Testis (tissue), 2 donors: ENCODE measurements at regions not wholly inside any gene's neighbourhood (a gene's known extent, or its start where the extent isn't known, plus 50 kb on each side); places are given as distances from the start of the nearest gene placed in this dataset.

Experiments
- DNase-seq: peaks from one replicate; pipeline ENCODE4 v3.0.0-alpha.2; 2019
- H3K27ac ChIP-seq, 2 donors: fragments of 200-600 bp; sonication (generic); one replicate each; pipeline ENCODE4 v1.5.1; 2019
- H3K27me3 ChIP-seq: fragments of 200-600 bp; sonication (generic); one replicate; pipeline ENCODE4 v1.5.1; 2019
- H3K36me3 ChIP-seq: fragments of 200-600 bp; sonication (generic); one replicate; pipeline ENCODE4 v1.5.1; 2017; ENCODE audit warnings: low read depth; ENCODE audit errors: missing control alignments
- H3K4me1 ChIP-seq: fragments of 200-600 bp; sonication (generic); one replicate; pipeline ENCODE4 v1.5.1; 2019
- H3K4me3 ChIP-seq, 2 donors: fragments of 200-600 bp; sonication (generic); one replicate each; pipeline ENCODE4 v1.5.1; 2017 to 2019
- H3K9me3 ChIP-seq: fragments of 200-600 bp; sonication (generic); one replicate; pipeline ENCODE4 v1.5.1; 2017
- CTCF ChIP-seq, 3 experiments: fragments of 450-650 bp in 2 of 3; fragments of 200-600 bp in 1 of 3; sonication (generic) in 1 of 3; IDR thresholded peaks; one replicate each; pipeline ENCODE4 v1.5.1; 2016 to 2019; ENCODE audit warnings: antibody characterized with exemption in 3 of 3, mild to moderate bottlenecking in 2 of 3, moderate library complexity in 1 of 3
- POLR2A ChIP-seq: fragments of 450-650 bp; IDR thresholded peaks from one replicate; pipeline ENCODE4 v1.6.1; 2017; ENCODE audit warnings: antibody characterized with exemption, mild to moderate bottlenecking, moderate library complexity
- WGBS, 2 donors: methylation state at CpG; one replicate each; pipeline ENCODE4 v1.1.5; 2018; 5-methylcytosine and 5-hydroxymethylcytosine counted together
- intact Hi-C: fragments of 100-400 bp; cut with DNase I; formaldehyde crosslinking; loops from one replicate; pipeline ENCODE4 v1.15.1; 2023; ENCODE audit warnings: low total_unique reads

DNA sequence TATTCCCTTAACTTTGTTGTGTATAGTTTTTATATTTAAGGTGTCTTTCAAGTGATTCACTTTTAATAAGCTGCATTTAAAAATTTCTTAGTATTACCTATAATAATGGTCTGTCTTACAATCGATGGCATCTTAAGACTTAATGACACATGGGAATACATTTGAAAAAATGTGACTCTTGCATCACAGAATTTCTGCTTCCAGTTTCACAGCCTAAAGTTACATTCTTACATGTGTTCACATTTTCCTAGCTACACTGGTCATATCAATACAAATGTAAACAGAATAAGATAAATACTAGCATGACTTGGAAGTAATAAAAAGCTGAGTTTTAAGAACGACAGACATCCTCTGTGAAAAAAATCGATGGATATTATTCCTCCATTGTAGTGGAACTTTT lies 1597.1 kb upstream of the MIR17HG start:
- TF ChIP-seq CTCF (IDR thresholded peaks at IDR 0.05) (no peak), POLR2A (no peak)
- Histone ChIP-seq H3K36me3 (no peaks in the 10 kb centered on the region), H3K4me1 (no peaks in the 10 kb centered on the region), H3K27me3 (no peaks in the 10 kb centered on the region), H3K9me3 (no peaks in the 10 kb centered on the region), H3K27ac (no peak overlapping the region), H3K4me3 (no peak overlapping the region)
- intact Hi-C loops, result no loop called here
- no peak for DNase-seq
- 90 to 92% methylated on average over 3 of the region's 3 CpGs for WGBS, 2 donors

DNA sequence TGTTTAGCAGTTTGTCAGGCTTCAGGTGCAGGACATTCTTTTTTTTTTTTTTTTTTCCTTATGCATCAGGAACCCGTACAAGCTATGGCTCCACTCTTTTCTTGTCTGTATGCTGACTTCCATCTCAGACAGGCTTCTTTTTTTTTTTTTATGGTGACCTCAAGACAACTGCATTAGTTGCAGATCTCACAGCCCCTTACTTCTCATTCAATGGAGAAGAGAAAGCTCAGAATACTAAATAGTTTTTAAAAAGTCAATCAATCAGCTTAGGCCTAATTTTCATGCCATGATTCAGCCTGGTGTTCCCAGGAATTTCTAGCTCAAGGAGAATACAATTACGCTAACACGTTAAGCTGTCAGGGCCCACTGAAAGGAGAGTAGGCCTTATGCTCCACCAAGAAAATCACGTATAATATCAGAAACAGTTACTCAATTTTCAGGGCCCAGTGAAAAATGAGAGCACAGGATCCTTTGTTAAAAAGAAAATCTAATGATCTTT lies 1596.0 kb upstream of the MIR17HG start:
- TF ChIP-seq CTCF (IDR thresholded peaks at IDR 0.05) (no peak), POLR2A (no peak)
- Histone ChIP-seq H3K4me3 (no peak overlapping the region), H3K27ac (no peak overlapping the region), H3K36me3 (no peaks in the 10 kb centered on the region), H3K9me3 (no peaks in the 10 kb centered on the region), H3K4me1 (no peaks in the 10 kb centered on the region), H3K27me3 (no peaks in the 10 kb centered on the region)
- intact Hi-C loops, result no loop called here
- no peak for DNase-seq
- 89 to 93% methylated on average over 4 of the region's 4 CpGs for WGBS, 2 donors

DNA sequence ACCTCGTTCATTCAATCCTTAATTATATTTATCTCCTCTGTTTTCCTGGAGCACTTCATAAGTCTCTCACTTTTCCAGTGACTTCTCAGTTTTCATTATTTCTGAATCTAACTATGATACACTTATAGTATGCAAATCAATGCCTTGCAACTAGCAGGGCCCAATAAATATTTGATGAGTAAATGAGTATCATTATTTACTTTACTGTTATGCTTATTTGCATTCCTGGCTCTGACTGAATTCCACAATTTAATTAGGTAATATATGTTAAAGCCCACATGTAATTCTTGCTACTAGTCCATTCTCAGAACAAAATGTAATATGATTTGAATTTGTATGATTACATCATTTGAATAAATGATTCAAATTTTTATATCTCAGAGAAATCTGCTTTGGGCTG lies 1595.1 kb upstream of the MIR17HG start:
- H3K4me1 ChIP-seq, result no peaks in the 10 kb centered on the region
- no peaks in the 10 kb centered on the region for H3K9me3 ChIP-seq
- 70 to 84% methylated on average over 1 of the region's 1 CpG for WGBS, 2 donors
- no peak overlapping the region for H3K4me3 ChIP-seq
- H3K27me3 ChIP-seq, result no peaks in the 10 kb centered on the region
- intact Hi-C loops, result no loop called here
- TF ChIP-seq POLR2A, result no peak
- no peak for TF ChIP-seq CTCF (IDR thresholded peaks at IDR 0.05)
- H3K36me3 ChIP-seq, result no peaks in the 10 kb centered on the region
- no peak overlapping the region for H3K27ac ChIP-seq
- DNase-seq, result no peak

- Histone ChIP-seq H3K9me3 (no peaks in the 10 kb centered on the region), H3K27me3 (no peaks in the 10 kb centered on the region), H3K36me3 (no peaks in the 10 kb centered on the region), H3K27ac (no peak overlapping the region), H3K4me3 (no peak overlapping the region), H3K4me1 (no peaks in the 10 kb centered on the region)
- no peak for DNase-seq
- TF ChIP-seq POLR2A (no peak), CTCF (IDR thresholded peaks at IDR 0.05) (no peak)
- WGBS, 2 donors, result 91 to 98% methylated on average over 2 of the region's 2 CpGs
- intact Hi-C loops, result no loop called here
Measured at GRCh38 chr13:89755729-89756492, 1591.6 kb upstream of the MIR17HG start.

- no peak for DNase-seq
- H3K4me1 ChIP-seq, result no peaks in the 10 kb centered on the region
- no peak overlapping the region for H3K4me3 ChIP-seq
- H3K27ac ChIP-seq, result no peak overlapping the region
- no peaks in the 10 kb centered on the region for H3K36me3 ChIP-seq
- no peaks in the 10 kb centered on the region for H3K9me3 ChIP-seq
- TF ChIP-seq CTCF (IDR thresholded peaks at IDR 0.05) (no peak), POLR2A (no peak)
- 86 to 87% methylated on average over 1 of the region's 1 CpG for WGBS, 2 donors
- no peaks in the 10 kb centered on the region for H3K27me3 ChIP-seq
- intact Hi-C loops, result no loop called here
Measured at GRCh38 chr13:89763005-89763404, 1584.5 kb upstream of the MIR17HG start.
